ENCODE measurements at regions not wholly inside any gene's neighbourhood (a gene's known extent, or its start where the extent isn't known, plus 50 kb on each side); places are given as distances from the start of the nearest gene placed in this dataset.
"Not testable (repeated sequence)": the region's sequence is repeated elsewhere in the genome, so short reads cannot be mapped to it uniquely, and the experiment has no call there.

DNA sequence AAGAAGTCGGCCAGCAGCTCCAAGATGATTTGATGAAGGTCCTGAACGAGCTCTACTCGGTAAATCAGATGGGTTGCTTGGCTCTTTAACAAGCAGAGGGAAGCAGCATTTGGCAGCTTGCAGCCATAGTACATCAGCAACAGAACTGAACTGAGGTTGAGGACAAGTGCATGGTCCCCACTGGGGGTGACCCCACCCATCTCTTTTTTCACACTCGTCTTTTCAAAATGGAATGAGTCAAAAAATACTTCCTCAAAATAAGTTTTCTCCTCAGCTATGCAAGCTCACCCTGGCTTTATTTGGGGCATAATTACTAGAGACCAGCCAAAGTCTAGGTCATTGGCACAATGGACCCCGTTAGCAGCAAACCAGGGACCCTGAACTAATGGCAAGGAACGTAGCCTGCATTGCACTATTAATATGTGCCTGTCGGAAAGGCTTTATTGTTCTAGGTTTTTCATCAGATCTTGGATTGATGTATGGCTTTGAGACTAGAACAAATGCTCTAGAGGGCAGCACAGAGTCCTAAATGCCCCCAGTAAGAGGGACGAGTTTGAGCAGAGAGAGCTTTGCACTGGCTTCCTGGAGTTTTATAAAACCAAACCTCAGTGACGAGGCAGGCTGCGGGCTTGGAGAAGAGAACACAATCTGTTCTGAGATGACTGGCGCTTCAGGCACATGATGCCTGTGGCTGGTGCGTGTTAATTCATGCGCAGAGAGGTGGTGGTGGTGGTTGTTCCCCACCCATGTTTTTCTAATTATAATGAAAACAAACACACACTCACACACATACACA is 74.2 kb upstream of the FAM72C start:
- H3K9ac ChIP-seq; H3F3A ChIP-seq (replicated peaks; ENCODE audit: insufficient read depth); H2AFZ ChIP-seq (ENCODE audit: low read depth); H3K9me3 ChIP-seq; H4K20me1 ChIP-seq (ENCODE audit: insufficient read depth); H3K27ac ChIP-seq (ENCODE audit: low read depth in 2 of 2, low read length in 1 of 2); H3K36me3 ChIP-seq (replicated peaks in 1 of 2; ENCODE audit: control insufficient read depth in 1 of 2, insufficient read depth in 2 of 2, low read length in 1 of 2); H3K79me2 ChIP-seq (ENCODE audit: insufficient read depth); POLR2A ChIA-PET; H3K4me2 ChIP-seq; H3K27me3 ChIP-seq (ENCODE audit: insufficient read depth); H3K9me2 ChIP-seq; CTCF ChIA-PET; DNase-seq; H3K4me3 ChIP-seq (ENCODE audit: low read depth in 2 of 2, low read length in 1 of 2); H3K4me1 ChIP-seq (ENCODE audit: control insufficient read depth in 1 of 2, insufficient read depth in 2 of 2, low read depth in 1 of 2, low read length in 1 of 2): not testable (repeated sequence)
- 84% methylated on average over 7 of the region's 13 CpGs for WGBS (ENCODE audit: low lambda C conversion rate)
- TF ChIP-seq, protein P1, sequence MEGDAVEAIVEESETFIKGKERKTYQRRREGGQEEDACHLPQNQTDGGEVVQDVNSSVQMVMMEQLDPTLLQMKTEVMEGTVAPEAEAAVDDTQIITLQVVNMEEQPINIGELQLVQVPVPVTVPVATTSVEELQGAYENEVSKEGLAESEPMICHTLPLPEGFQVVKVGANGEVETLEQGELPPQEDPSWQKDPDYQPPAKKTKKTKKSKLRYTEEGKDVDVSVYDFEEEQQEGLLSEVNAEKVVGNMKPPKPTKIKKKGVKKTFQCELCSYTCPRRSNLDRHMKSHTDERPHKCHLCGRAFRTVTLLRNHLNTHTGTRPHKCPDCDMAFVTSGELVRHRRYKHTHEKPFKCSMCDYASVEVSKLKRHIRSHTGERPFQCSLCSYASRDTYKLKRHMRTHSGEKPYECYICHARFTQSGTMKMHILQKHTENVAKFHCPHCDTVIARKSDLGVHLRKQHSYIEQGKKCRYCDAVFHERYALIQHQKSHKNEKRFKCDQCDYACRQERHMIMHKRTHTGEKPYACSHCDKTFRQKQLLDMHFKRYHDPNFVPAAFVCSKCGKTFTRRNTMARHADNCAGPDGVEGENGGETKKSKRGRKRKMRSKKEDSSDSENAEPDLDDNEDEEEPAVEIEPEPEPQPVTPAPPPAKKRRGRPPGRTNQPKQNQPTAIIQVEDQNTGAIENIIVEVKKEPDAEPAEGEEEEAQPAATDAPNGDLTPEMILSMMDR (IDR thresholded peaks at IDR 0.05): peak; percentile 26

GRCh38 chr1:144042251-144042650 is 70.5 kb upstream of the FAM72C start:
- DNase-seq; CTCF ChIA-PET; H3K9me2 ChIP-seq; H3K79me2 ChIP-seq (ENCODE audit: insufficient read depth); H2AFZ ChIP-seq (ENCODE audit: low read depth); H4K20me1 ChIP-seq (ENCODE audit: insufficient read depth); H3K9me3 ChIP-seq; H3K9ac ChIP-seq; H3K36me3 ChIP-seq (replicated peaks in 1 of 2; ENCODE audit: control insufficient read depth in 1 of 2, insufficient read depth in 2 of 2, low read length in 1 of 2); H3K27me3 ChIP-seq (ENCODE audit: insufficient read depth); H3K4me1 ChIP-seq (ENCODE audit: control insufficient read depth in 1 of 2, insufficient read depth in 2 of 2, low read depth in 1 of 2, low read length in 1 of 2); H3F3A ChIP-seq (replicated peaks; ENCODE audit: insufficient read depth); H3K4me2 ChIP-seq; H3K27ac ChIP-seq (ENCODE audit: low read depth in 2 of 2, low read length in 1 of 2); H3K4me3 ChIP-seq (ENCODE audit: low read depth in 2 of 2, low read length in 1 of 2); POLR2A ChIA-PET: not testable (repeated sequence)
- WGBS (ENCODE audit: low lambda C conversion rate): no CpG with 5 or more reads among the region's 1 CpG

- H3F3A ChIP-seq (replicated peaks; ENCODE audit: insufficient read depth); H3K27ac ChIP-seq (ENCODE audit: low read depth in 2 of 2, low read length in 1 of 2); CTCF ChIA-PET; H3K9ac ChIP-seq; H3K4me3 ChIP-seq (ENCODE audit: low read depth in 2 of 2, low read length in 1 of 2); DNase-seq; H3K27me3 ChIP-seq (ENCODE audit: insufficient read depth); POLR2A ChIA-PET; H3K9me2 ChIP-seq; H3K79me2 ChIP-seq (ENCODE audit: insufficient read depth); H2AFZ ChIP-seq (ENCODE audit: low read depth); H3K4me2 ChIP-seq; H4K20me1 ChIP-seq (ENCODE audit: insufficient read depth); H3K4me1 ChIP-seq (ENCODE audit: control insufficient read depth in 1 of 2, insufficient read depth in 2 of 2, low read depth in 1 of 2, low read length in 1 of 2); H3K36me3 ChIP-seq (replicated peaks in 1 of 2; ENCODE audit: control insufficient read depth in 1 of 2, insufficient read depth in 2 of 2, low read length in 1 of 2); H3K9me3 ChIP-seq: not testable (repeated sequence)
- WGBS (ENCODE audit: low lambda C conversion rate): no CpG with 5 or more reads among the region's 3 CpGs
Observed at GRCh38 chr1:144040293-144040692, 68.5 kb upstream of the FAM72C start.

- not testable (repeated sequence) for H3K36me3 ChIP-seq (replicated peaks in 1 of 2; ENCODE audit: control insufficient read depth in 1 of 2, insufficient read depth in 2 of 2, low read length in 1 of 2)
Observed at GRCh38 chr1:144034045-144034444, 62.3 kb upstream of the FAM72C start.

GRCh38 chr1:144031550-144031949 is 59.8 kb upstream of the FAM72C start:
- H3K4me2 ChIP-seq; H2AFZ ChIP-seq (ENCODE audit: low read depth); H3K4me3 ChIP-seq (ENCODE audit: low read depth in 2 of 2, low read length in 1 of 2); CTCF ChIA-PET; H4K20me1 ChIP-seq (ENCODE audit: insufficient read depth); H3K9me2 ChIP-seq; H3K4me1 ChIP-seq (ENCODE audit: control insufficient read depth in 1 of 2, insufficient read depth in 2 of 2, low read depth in 1 of 2, low read length in 1 of 2); POLR2A ChIA-PET; H3K36me3 ChIP-seq (replicated peaks in 1 of 2; ENCODE audit: control insufficient read depth in 1 of 2, insufficient read depth in 2 of 2, low read length in 1 of 2); H3K27me3 ChIP-seq (ENCODE audit: insufficient read depth); H3K79me2 ChIP-seq (ENCODE audit: insufficient read depth); DNase-seq; H3K27ac ChIP-seq (ENCODE audit: low read depth in 2 of 2, low read length in 1 of 2); H3F3A ChIP-seq (replicated peaks; ENCODE audit: insufficient read depth); H3K9me3 ChIP-seq; H3K9ac ChIP-seq: not testable (repeated sequence)
- WGBS (ENCODE audit: low lambda C conversion rate): 23% methylated on average over 2 of the region's 2 CpGs

More at GRCh38 chr1:144034045-144034444, 62.3 kb upstream of the FAM72C start:
- DNase-seq; H3K4me3 ChIP-seq (ENCODE audit: low read depth in 2 of 2, low read length in 1 of 2); H2AFZ ChIP-seq (ENCODE audit: low read depth); H3K4me2 ChIP-seq; CTCF ChIA-PET; H3F3A ChIP-seq (replicated peaks; ENCODE audit: insufficient read depth); H3K4me1 ChIP-seq (ENCODE audit: control insufficient read depth in 1 of 2, insufficient read depth in 2 of 2, low read depth in 1 of 2, low read length in 1 of 2); H3K9me2 ChIP-seq; POLR2A ChIA-PET; H3K27me3 ChIP-seq (ENCODE audit: insufficient read depth); H4K20me1 ChIP-seq (ENCODE audit: insufficient read depth); H3K9me3 ChIP-seq; H3K27ac ChIP-seq (ENCODE audit: low read depth in 2 of 2, low read length in 1 of 2); H3K79me2 ChIP-seq (ENCODE audit: insufficient read depth); H3K9ac ChIP-seq: not testable (repeated sequence)
- no CpG with 5 or more reads among the region's 3 CpGs for WGBS (ENCODE audit: low lambda C conversion rate)

DNA sequence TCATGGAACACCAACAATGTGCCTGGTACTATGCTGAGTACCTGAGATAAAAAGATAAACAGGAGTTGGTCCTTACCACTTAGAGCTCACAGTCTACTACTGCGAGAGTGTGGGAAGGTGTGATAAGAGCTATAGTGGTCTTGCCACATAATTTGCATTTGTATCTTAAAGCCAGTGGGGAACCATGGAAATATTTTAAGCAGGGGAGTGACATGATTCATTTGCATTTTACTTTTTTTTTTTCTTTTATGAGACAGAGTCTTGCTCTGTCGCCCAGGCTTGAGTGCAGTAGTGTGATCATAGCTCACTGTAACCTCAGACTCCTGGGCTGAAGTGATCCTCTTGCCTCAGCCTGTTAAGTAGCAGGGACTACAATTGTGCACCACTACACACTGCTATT is 54.2 kb upstream of the FAM72C start:
- H2AFZ ChIP-seq (ENCODE audit: low read depth); POLR2A ChIA-PET; H3K27ac ChIP-seq (ENCODE audit: low read depth in 2 of 2, low read length in 1 of 2); H3K9me2 ChIP-seq; H3K79me2 ChIP-seq (ENCODE audit: insufficient read depth); H3K4me3 ChIP-seq (ENCODE audit: low read depth in 2 of 2, low read length in 1 of 2); H3K36me3 ChIP-seq (replicated peaks in 1 of 2; ENCODE audit: control insufficient read depth in 1 of 2, insufficient read depth in 2 of 2, low read length in 1 of 2); H4K20me1 ChIP-seq (ENCODE audit: insufficient read depth); DNase-seq; H3K9ac ChIP-seq; H3K4me1 ChIP-seq (ENCODE audit: control insufficient read depth in 1 of 2, insufficient read depth in 2 of 2, low read depth in 1 of 2, low read length in 1 of 2); H3K9me3 ChIP-seq; H3K4me2 ChIP-seq; CTCF ChIA-PET; H3K27me3 ChIP-seq (ENCODE audit: insufficient read depth); H3F3A ChIP-seq (replicated peaks; ENCODE audit: insufficient read depth): not testable (repeated sequence)
- WGBS (ENCODE audit: low lambda C conversion rate): no CpG with 5 or more reads among the region's 2 CpGs

Data from SK-N-SH (cell line).